Liver (tissue), 2 donors: ENCODE measurements at regions not wholly inside any gene's neighbourhood (a gene's known extent, or its start where the extent isn't known, plus 50 kb on each side); places are given as distances from the start of the nearest gene placed in this dataset.

Experiments
- FOXA1 ChIP-seq: IDR thresholded peaks from 2 replicates; pipeline ENCODE4 v1.6.1; 2016; ENCODE audit warnings: antibody characterized with exemption
- TF ChIP-seq, protein P1 (sequence below): fragments of 150-350 bp; IDR thresholded peaks from 2 replicates; pipeline ENCODE4 v1.5.1; 2017; ENCODE audit warnings: improper control_type of control experiment, low read depth, low read length; ENCODE audit not compliant: missing input control
- donor health status: healthy.

DNA sequence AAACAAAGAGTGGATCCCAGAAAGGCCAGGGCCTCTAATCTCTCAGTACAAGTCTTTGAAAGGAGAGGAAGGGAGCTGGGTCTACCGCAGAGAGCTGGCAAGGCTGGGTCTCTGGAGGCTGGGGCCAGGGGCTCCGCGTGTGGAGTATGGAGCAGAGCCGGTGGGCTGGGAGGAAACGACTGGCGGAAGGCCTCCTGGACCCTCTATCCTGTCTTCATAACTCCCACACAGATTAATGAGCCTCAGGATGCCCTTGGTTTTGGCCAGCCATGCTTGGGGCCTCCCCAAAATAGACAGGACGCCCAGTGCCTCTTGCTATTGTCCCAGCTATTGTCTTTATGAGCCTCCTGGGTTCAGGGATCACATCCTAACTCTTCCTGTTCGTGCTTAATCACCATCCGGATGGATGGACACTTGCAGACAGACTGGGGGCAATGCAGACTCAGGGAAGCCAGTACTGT is 306.4 kb downstream of the DHX35 start:
- TF ChIP-seq FOXA1, result no peak
- TF ChIP-seq, protein P1, sequence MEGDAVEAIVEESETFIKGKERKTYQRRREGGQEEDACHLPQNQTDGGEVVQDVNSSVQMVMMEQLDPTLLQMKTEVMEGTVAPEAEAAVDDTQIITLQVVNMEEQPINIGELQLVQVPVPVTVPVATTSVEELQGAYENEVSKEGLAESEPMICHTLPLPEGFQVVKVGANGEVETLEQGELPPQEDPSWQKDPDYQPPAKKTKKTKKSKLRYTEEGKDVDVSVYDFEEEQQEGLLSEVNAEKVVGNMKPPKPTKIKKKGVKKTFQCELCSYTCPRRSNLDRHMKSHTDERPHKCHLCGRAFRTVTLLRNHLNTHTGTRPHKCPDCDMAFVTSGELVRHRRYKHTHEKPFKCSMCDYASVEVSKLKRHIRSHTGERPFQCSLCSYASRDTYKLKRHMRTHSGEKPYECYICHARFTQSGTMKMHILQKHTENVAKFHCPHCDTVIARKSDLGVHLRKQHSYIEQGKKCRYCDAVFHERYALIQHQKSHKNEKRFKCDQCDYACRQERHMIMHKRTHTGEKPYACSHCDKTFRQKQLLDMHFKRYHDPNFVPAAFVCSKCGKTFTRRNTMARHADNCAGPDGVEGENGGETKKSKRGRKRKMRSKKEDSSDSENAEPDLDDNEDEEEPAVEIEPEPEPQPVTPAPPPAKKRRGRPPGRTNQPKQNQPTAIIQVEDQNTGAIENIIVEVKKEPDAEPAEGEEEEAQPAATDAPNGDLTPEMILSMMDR, result no peak
